HepG2 (cell line): ENCODE measurements at regions not wholly inside any gene's neighbourhood (a gene's known extent, or its start where the extent isn't known, plus 50 kb on each side); places are given as distances from the start of the nearest gene placed in this dataset.

Experiments used
- ATAC-seq: fragments of 200-7000 bp; cut with Tn5 transposase; 3 replicates; pipeline ENCODE4 v1.9.1; 2020; ENCODE audit warnings: mild to moderate bottlenecking, moderate library complexity
- BruUV-seq: library from RNA; stranded (reverse); fragments of 400-500 nt; replicated peaks from 2 replicates; lab custom pipeline; 2021; lab: Mats Ljungman, UMichigan
- CTCF ChIA-PET: fragments of 300-600 bp; formaldehyde crosslinking; extraction: SDS; loops from one replicate; lab custom pipeline; 2021; ENCODE audit warnings: low total read pairs, inconsistent platforms, low intra/inter-chr PET ratio; lab: Yijun Ruan, JAX
- POLR2A ChIA-PET: fragments of 350-600 bp; sonication (Branson Sonifier 250); formaldehyde crosslinking; loops from one replicate; lab custom pipeline; 2020; ENCODE audit warnings: antibody characterized with exemption, inconsistent platforms; lab: Yijun Ruan, JAX
- DNase-seq: peaks from one replicate; pipeline ENCODE4 v3.0.0-alpha.2; 2015; ENCODE audit warnings: low spot score
- FAIRE-seq: peaks from 3 replicates; lab custom pipeline; 2011; peaks lifted over from hg19 to GRCh38; lab: Jason Lieb, UNC
- H2AFZ ChIP-seq: one replicate; pipeline ENCODE4 v1.6.1; 2011; ENCODE audit warnings: low read length, inconsistent platforms
- H3K27ac ChIP-seq: fragments of 300-600 bp; 3 replicates; pipeline ENCODE4 v1.8.0; 2011; ENCODE audit warnings: mixed run types, mild to moderate bottlenecking, mixed read lengths, low read length, inconsistent platforms; ENCODE audit not compliant: insufficient read depth; ENCODE audit errors: extremely low read length
- H3K27me3 ChIP-seq, 2 experiments: fragments of 200-600 bp in 1 of 2; 2 replicates in 1 of 2; 3 replicates in 1 of 2; pipeline versions ENCODE4 v1.6.0 to v1.8.0; 2011; ENCODE audit warnings: low read length in 2 of 2, mild to moderate bottlenecking in 2 of 2, moderate library complexity in 2 of 2, inconsistent platforms in 1 of 2; ENCODE audit not compliant: insufficient read depth in 2 of 2, control insufficient read depth in 1 of 2
- H3K36me3 ChIP-seq, 2 experiments: fragments of 200-600 bp in 1 of 2; replicated peaks in 1 of 2; 2 replicates in 1 of 2; 3 replicates in 1 of 2; pipeline versions ENCODE4 v1.5.1 to v1.8.0; 2011; ENCODE audit warnings: low read length in 2 of 2, inconsistent platforms in 1 of 2; ENCODE audit not compliant: insufficient read depth in 2 of 2, control insufficient read depth in 1 of 2
- H3K4me1 ChIP-seq: 2 replicates; pipeline ENCODE4 v1.5.1; 2012; ENCODE audit warnings: low read length, inconsistent platforms; ENCODE audit not compliant: insufficient read depth
- H3K4me2 ChIP-seq: 2 replicates; pipeline ENCODE4 v1.6.0; 2011; ENCODE audit warnings: low read depth, low read length, inconsistent platforms
- H3K4me3 ChIP-seq, 3 experiments: fragments of 200-600 bp in 1 of 3; sonication (generic), shearing (Covaris generic) in 1 of 3; replicated peaks in 1 of 3; 2 replicates each; pipeline ENCODE4 v1.5.1; 2011 to 2016; ENCODE audit warnings: low read length in 3 of 3, inconsistent platforms in 2 of 3, low read depth in 2 of 3, mild to moderate bottlenecking in 2 of 3, control low read depth in 1 of 3, mixed read lengths in 1 of 3; ENCODE audit not compliant: insufficient read depth in 1 of 3
- H3K79me2 ChIP-seq: one replicate; pipeline ENCODE4 v1.6.1; 2011; ENCODE audit warnings: low read length, inconsistent platforms; ENCODE audit not compliant: insufficient read depth
- H3K9ac ChIP-seq: 2 replicates; pipeline ENCODE4 v1.6.0; 2011; ENCODE audit warnings: mild to moderate bottlenecking, low read depth, low read length, inconsistent platforms; ENCODE audit not compliant: insufficient read depth
- H3K9me3 ChIP-seq: 2 replicates; pipeline ENCODE4 v1.5.1; 2012; ENCODE audit warnings: mild to moderate bottlenecking, low read length
- H4K20me1 ChIP-seq: 2 replicates; pipeline ENCODE4 v1.6.0; 2011; ENCODE audit warnings: inconsistent platforms, mild to moderate bottlenecking, low read length, moderate library complexity; ENCODE audit not compliant: insufficient read depth
- ATF5 ChIP-seq: sonication (generic); formaldehyde crosslinking; IDR thresholded peaks from 2 replicates; pipeline ENCODE4 v1.4.0; 2020; ENCODE audit warnings: mild to moderate bottlenecking, low read depth, missing genetic modification reagents
- ETV5 ChIP-seq: IDR thresholded peaks from 2 replicates; pipeline ENCODE4 v1.6.1; 2018; ENCODE audit warnings: missing biosample characterization, missing genetic modification reagents, inconsistent platforms, borderline replicate concordance
- PAXIP1 ChIP-seq: sonication (generic); formaldehyde crosslinking; conservative IDR thresholded peaks from 2 replicates; pipeline ENCODE4 v1.4.0; 2020; ENCODE audit warnings: mild to moderate bottlenecking, missing genetic modification reagents, moderate library complexity
- TBP ChIP-seq: sonication (generic); formaldehyde crosslinking; IDR thresholded peaks from 2 replicates; pipeline ENCODE4 v1.5.0; 2020; ENCODE audit warnings: missing genetic modification reagents
- XBP1 ChIP-seq: sonication (generic); formaldehyde crosslinking; IDR thresholded peaks from 2 replicates; pipeline ENCODE4 v1.5.0; 2020; ENCODE audit warnings: missing genetic modification reagents
- ZFAT ChIP-seq: sonication (generic); formaldehyde crosslinking; conservative IDR thresholded peaks from 2 replicates; pipeline ENCODE4 v1.8.1; 2023; ENCODE audit warnings: missing genetic modification reagents, inconsistent platforms
- ZFY ChIP-seq: sonication (generic); formaldehyde crosslinking; IDR thresholded peaks from 2 replicates; pipeline ENCODE4 v1.4.0; 2020; ENCODE audit warnings: missing genetic modification reagents
- ZKSCAN8 ChIP-seq: IDR thresholded peaks from 2 replicates; pipeline ENCODE4 v1.6.1; 2016; ENCODE audit warnings: borderline replicate concordance, missing genetic modification reagents, missing compliant biosample characterization
- ZMYM3 ChIP-seq: sonication (generic); formaldehyde crosslinking; IDR thresholded peaks from 2 replicates; pipeline ENCODE4 v1.5.1; 2020; ENCODE audit warnings: mild to moderate bottlenecking, missing genetic modification reagents
- ZNF260 ChIP-seq: sonication (generic); formaldehyde crosslinking; IDR thresholded peaks from 2 replicates; pipeline ENCODE4 v1.4.0; 2020; ENCODE audit warnings: missing genetic modification reagents, low read depth, mild to moderate bottlenecking, borderline replicate concordance
- ZNF672 ChIP-seq: sonication (generic); formaldehyde crosslinking; IDR thresholded peaks from 2 replicates; pipeline ENCODE4 v1.8.1; 2022; ENCODE audit warnings: missing genetic modification reagents
- WGBS: methylation state at CpG from one replicate; pipeline ENCODE4 v1.1.6; 2017; ENCODE audit warnings: low lambda C conversion rate; 5-methylcytosine and 5-hydroxymethylcytosine counted together
- in situ Hi-C: cut with HindIII; loops from 2 replicates; pipeline ENCODE4 v1.10.0; 2017; ENCODE audit warnings: low pct_unique_long_range_greater_than_20kb; ENCODE audit not compliant: extremely low pct_ligation_motif_present
- intact Hi-C: fragments of 100-400 bp; cut with micrococcal nuclease; formaldehyde crosslinking; loops from one replicate; pipeline ENCODE4 v1.10.0; 2022; ENCODE audit not compliant: unreplicated experiment
- TF ChIP-seq, protein P1 (sequence below): sonication (generic); formaldehyde crosslinking; IDR thresholded peaks from 2 replicates; pipeline ENCODE4 v1.5.0; 2020; ENCODE audit warnings: missing genetic modification reagents
- TF ChIP-seq, protein P2 (sequence below): sonication (generic); formaldehyde crosslinking; conservative IDR thresholded peaks from 2 replicates; pipeline ENCODE4 v1.4.0; 2020; ENCODE audit warnings: missing genetic modification reagents
- TF ChIP-seq, protein P3 (sequence below): conservative IDR thresholded peaks from 2 replicates; pipeline ENCODE4 v1.6.1; 2018; ENCODE audit warnings: missing genetic modification reagents

GRCh38 chr10:35749230-35749629 is 107.1 kb upstream of the FZD8 start (continued):
- TF ChIP-seq, protein P1, sequence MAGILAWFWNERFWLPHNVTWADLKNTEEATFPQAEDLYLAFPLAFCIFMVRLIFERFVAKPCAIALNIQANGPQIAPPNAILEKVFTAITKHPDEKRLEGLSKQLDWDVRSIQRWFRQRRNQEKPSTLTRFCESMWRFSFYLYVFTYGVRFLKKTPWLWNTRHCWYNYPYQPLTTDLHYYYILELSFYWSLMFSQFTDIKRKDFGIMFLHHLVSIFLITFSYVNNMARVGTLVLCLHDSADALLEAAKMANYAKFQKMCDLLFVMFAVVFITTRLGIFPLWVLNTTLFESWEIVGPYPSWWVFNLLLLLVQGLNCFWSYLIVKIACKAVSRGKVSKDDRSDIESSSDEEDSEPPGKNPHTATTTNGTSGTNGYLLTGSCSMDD (CRISPR knock-in tag) = no peak
- peak; percentile 45; the same call in 1 of the 2 replicates for TF ChIP-seq ETV5
- TF ChIP-seq PAXIP1 (CRISPR knock-in tag) = peak; percentile 42
- TF ChIP-seq ATF5 = no peak
- no peak for TF ChIP-seq ZFY (CRISPR knock-in tag)
- no peak for TF ChIP-seq TBP (CRISPR knock-in tag)
- TF ChIP-seq ZNF260 = no peak

DNA sequence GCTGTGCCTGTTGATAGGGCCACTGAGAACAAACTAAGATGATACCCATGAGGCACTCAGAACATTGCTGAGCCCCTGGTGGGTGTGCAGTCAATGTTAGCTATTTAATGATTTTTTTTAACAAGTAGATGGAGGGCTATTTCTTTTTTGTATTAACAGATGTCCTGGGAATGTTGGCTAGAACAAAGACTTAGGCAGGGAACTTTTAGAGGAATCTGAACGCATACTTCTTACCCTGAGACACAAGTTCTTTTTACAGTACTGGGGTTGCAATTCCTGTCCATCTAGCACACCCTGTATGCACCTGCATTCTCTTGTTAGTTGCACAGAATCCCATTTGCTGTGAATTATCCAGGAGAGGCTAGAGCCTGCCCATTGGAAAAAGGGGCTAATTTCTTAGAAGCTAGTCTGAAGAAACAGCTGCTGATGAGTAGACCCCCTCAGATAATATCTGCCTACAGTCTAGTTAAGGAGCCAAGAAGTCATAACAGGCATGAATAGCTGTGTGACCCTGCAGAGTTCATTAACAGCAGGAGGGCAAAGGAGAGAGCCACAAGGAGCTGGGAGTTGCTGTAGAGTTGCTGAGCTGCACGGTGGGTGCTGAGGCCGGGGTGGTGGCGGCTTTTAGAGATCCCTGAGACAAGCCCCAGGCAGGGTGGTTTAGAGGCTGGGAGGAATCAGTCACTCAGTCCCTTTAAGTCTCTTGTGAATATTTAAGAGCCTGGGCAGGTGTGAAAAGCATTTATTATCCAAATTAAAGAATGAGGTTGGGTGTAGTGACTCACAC is 103.7 kb upstream of the FZD8 start:
- Histone ChIP-seq H3K9me3 (no peaks in the 10 kb centered on the region), H3K4me1 (peaks cover 13% of the 10 kb centered on the region; the same call in 1 of the 2 replicates), H3K4me2 (no peak overlapping the region), H4K20me1 (no peaks in the 10 kb centered on the region), H3K9ac (no peak overlapping the region), H3K79me2 (no peaks in the 10 kb centered on the region), H3K4me3 (no peak overlapping the region), H3K36me3 (no peaks in the 10 kb centered on the region), H3K27me3 (no peaks in the 10 kb centered on the region; a peak in 1 of 5 replicates), H3K27ac (no peak overlapping the region), H2AFZ (no peak overlapping the region)
- no peak for DNase-seq
- no TSS peak for BruUV-seq
- WGBS = 32% methylated on average over 4 of the region's 4 CpGs
- no peak for ATAC-seq
- in situ Hi-C loops (no loop called here), intact Hi-C loops (no loop called here)
- POLR2A ChIA-PET = no interaction called here
- CTCF ChIA-PET = no interaction called here
- FAIRE-seq = no peak
- no peak for TF ChIP-seq ZKSCAN8
- no peak for TF ChIP-seq XBP1 (CRISPR knock-in tag)
- TF ChIP-seq, protein P2, sequence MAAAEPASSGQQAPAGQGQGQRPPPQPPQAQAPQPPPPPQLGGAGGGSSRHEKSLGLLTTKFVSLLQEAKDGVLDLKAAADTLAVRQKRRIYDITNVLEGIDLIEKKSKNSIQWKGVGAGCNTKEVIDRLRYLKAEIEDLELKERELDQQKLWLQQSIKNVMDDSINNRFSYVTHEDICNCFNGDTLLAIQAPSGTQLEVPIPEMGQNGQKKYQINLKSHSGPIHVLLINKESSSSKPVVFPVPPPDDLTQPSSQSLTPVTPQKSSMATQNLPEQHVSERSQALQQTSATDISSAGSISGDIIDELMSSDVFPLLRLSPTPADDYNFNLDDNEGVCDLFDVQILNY (CRISPR knock-in tag) = no peak
- TF ChIP-seq ZNF672 (CRISPR knock-in tag) = no peak
- no peak for TF ChIP-seq ZMYM3 (CRISPR knock-in tag)
- no peak for TF ChIP-seq ZFAT
- TF ChIP-seq, protein P3, sequence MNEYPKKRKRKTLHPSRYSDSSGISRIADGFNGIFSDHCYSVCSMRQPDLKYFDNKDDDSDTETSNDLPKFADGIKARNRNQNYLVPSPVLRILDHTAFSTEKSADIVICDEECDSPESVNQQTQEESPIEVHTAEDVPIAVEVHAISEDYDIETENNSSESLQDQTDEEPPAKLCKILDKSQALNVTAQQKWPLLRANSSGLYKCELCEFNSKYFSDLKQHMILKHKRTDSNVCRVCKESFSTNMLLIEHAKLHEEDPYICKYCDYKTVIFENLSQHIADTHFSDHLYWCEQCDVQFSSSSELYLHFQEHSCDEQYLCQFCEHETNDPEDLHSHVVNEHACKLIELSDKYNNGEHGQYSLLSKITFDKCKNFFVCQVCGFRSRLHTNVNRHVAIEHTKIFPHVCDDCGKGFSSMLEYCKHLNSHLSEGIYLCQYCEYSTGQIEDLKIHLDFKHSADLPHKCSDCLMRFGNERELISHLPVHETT = no peak
